Suppressor macrophage (primary cell): ENCODE measurements at regions not wholly inside any gene's neighbourhood (a gene's known extent, or its start where the extent isn't known, plus 50 kb on each side); places are given as distances from the start of the nearest gene placed in this dataset.
"Not testable (repeated sequence)": the region's sequence is repeated elsewhere in the genome, so short reads cannot be mapped to it uniquely, and the experiment has no call there.

Source experiments
- DNase-seq, 4 experiments: peaks; one replicate each; pipeline ENCODE4 v3.0.0-alpha.2; 2020 to 2022

GRCh38 chr14:101250948-101251811 lies 310.1 kb upstream of the DIO3 start:
- no peak for DNase-seq

- DNase-seq, result no peak
These were observed 309.4 kb upstream of the DIO3 start for GRCh38 chr14:101251812-101252442.

- no peak for DNase-seq
These were observed 308.7 kb upstream of the DIO3 start for GRCh38 chr14:101252443-101253214.

GRCh38 chr14:101253948-101254347 lies 307.3 kb upstream of the DIO3 start:
- DNase-seq, result no peak

GRCh38 chr14:101254805-101255764 lies 306.2 kb upstream of the DIO3 start:
- no peak for DNase-seq

- DNase-seq, result no peak
These were observed 305.6 kb upstream of the DIO3 start for GRCh38 chr14:101255765-101256125.

GRCh38 chr14:101256266-101256665 lies 305.0 kb upstream of the DIO3 start:
- no peak for DNase-seq

GRCh38 chr14:101257551-101257950 lies 303.7 kb upstream of the DIO3 start:
- no peak for DNase-seq

GRCh38 chr14:101259748-101260147 lies 301.5 kb upstream of the DIO3 start:
- DNase-seq, result no peak

GRCh38 chr14:101266441-101266840 lies 294.9 kb upstream of the DIO3 start:
- not testable (repeated sequence) for DNase-seq

- no peak for DNase-seq
These were observed 288.2 kb upstream of the DIO3 start for GRCh38 chr14:101273091-101273490.

- DNase-seq, result no peak
These were observed 284.8 kb upstream of the DIO3 start for GRCh38 chr14:101276309-101277091.

- DNase-seq, result no peak
These were observed 278.9 kb upstream of the DIO3 start for GRCh38 chr14:101282418-101282817.

- DNase-seq, result no peak
These were observed 276.6 kb upstream of the DIO3 start for GRCh38 chr14:101284711-101285110.

GRCh38 chr14:101286271-101287018 lies 274.9 kb upstream of the DIO3 start:
- DNase-seq, result no peak

GRCh38 chr14:101288436-101289229 lies 272.7 kb upstream of the DIO3 start:
- no peak for DNase-seq

- DNase-seq, result no peak
These were observed 272.0 kb upstream of the DIO3 start for GRCh38 chr14:101289230-101289690.

- no peak for DNase-seq
These were observed 271.4 kb upstream of the DIO3 start for GRCh38 chr14:101289911-101290310.

GRCh38 chr14:101290611-101291010 lies 270.7 kb upstream of the DIO3 start:
- no peak for DNase-seq

GRCh38 chr14:101291390-101291789 lies 269.9 kb upstream of the DIO3 start:
- DNase-seq, result no peak
